D341Med (cell line): ENCODE measurements at regions not wholly inside any gene's neighbourhood (a gene's known extent, or its start where the extent isn't known, plus 50 kb on each side); places are given as distances from the start of the nearest gene placed in this dataset.
"Not testable (repeated sequence)": the region's sequence is repeated elsewhere in the genome, so short reads cannot be mapped to it uniquely, and the experiment has no call there.

Experiments used
- DNase-seq: peaks from one replicate; pipeline ENCODE4 v3.0.0; 2012; ENCODE audit warnings: low spot score

DNA sequence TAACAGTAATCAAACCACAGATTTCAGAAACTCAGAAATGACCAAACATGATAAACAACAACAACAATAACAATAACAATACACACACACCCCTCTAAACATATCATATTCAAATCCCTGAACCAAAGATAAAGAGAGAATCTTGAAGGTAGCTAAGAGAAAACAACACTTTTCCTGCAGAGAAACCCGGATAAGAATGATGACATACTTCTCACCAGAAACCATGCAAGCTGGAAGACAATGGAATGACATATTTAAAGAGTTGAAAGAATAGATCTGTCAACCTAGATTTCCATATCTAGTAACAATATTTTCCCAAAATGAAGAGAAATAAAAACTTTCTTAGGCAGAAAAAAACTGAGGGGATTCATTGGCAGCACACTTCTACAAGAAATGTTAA is 138.1 kb downstream of the LIG4 start:
- DNase-seq: no peak

DNA sequence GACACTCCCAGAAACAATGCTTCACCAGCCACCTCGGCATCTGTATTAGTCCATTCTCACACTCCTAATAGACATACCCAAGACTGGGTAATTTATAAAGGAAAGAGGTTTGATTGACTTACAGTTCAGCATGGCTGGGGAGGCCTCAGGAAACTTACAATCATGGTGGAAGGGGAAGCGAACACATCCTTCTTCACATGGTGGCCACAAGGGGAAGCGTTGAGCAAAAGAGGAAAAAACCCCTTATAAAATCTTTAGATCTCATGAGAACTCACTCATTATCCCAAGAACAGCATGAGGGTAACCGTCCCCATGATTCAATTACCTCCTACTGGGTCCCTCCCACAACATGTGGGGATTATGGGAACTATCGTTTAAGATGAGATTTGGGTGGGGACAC is 140.9 kb downstream of the LIG4 start:
- not testable (repeated sequence) for DNase-seq

DNA sequence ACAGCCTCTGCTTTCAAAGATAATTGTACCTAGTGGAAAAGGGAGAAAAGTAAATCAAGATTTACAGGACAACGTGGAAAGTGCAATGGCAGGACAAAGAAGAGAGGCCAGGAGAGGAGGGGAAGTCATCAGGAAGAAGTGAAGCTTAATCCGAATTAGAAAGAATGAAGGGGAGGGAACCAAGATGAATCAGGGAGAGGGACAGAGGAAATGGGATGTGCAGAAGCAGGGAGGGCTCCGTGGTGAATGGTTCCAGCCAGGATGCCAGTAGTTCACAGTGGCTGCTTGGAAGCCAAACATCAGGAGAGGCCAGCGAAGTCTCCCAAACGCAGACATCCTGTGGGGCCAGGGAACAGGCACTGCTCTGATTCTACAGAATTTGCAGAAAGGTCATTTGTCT is 144.4 kb downstream of the LIG4 start:
- no peak for DNase-seq

DNA sequence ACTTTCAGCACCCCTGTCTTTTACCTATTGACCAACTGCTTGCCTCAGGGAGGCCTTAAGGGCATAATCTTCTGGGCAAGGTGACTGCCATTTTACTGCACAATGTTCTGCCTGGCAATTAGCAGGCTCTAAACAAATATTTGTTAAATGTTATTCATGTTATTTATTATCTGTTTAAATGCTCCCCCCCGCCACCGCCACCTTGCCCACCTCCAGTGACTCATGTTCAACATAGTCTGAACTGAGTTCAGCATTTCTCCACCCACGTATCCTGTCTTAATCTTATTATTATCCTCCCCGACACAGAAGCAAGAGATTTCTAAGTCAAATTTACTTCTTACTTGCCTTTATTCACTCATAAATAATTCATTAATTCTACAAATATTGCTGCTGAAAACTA is 144.8 kb downstream of the LIG4 start:
- DNase-seq: no peak

DNA sequence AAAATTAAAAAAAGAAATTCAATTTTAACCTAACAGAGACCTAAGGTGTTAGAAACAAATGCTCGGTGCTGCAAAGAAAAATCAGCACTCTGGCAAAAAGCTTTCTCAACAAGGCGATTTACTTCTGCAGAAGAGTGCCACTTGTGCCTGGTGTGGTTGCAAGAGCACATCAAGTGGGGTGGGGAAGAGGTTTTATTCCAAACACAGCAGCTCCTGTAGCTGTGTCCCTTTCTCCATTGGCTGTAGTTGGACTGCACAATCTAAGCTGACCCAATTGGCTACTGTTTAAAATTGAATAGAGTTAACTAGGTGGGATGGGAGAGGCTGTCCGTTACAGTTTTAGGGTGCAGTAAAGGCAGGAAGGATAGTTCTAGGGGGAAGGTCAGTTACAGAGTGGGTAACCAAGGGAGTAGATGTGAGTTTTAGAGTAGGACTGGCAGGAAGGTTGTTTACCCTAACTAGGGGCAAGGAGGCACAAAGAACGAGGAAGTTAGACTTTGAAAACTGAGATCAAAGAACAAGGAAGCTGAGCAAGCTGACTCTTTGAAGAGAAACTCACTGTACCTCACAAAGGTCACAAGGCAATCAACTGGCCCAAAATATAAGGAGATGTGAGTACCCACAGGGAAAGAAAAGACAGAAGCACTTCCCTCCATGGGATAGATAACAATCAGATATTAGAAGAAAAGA is 145.7 kb downstream of the LIG4 start:
- no peak for DNase-seq

DNA sequence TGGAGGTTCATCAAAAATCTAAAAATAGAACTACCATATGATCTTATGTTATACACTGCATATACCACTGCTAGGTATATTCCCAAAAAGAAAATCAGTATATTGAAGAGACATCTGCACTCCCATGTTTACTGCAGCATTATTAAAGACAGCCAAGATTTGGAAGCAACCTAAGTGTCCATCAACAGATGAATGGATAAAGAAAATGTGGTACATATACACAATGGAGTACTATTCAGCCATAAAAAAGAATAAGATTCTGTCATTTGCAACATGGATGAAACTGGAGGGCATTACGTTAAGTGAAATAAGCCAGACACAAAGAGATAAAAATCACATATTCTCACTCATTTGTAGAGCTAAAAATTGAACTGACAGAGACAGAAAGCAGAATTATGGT is 151.0 kb downstream of the LIG4 start:
- DNase-seq: not testable (repeated sequence)

DNA sequence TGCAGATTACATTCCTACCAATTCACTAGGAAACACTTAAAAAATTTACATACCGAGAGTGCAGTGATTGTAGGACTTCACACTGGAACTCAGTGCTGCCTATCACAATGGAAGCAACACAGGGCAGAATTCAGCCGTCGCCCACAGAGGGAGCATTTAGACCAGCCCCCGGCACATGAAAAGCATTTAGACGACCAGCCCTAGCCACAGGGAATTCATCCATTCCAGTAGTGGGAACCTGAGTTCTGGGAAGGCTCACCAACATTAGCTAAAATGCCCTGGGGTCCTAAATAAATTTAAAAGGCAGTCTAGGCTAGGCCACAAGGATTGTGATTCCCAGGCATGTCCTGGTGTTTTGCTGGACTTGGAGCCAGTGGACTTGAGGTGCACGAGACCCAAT is 155.2 kb downstream of the LIG4 start:
- DNase-seq: no peak

DNA sequence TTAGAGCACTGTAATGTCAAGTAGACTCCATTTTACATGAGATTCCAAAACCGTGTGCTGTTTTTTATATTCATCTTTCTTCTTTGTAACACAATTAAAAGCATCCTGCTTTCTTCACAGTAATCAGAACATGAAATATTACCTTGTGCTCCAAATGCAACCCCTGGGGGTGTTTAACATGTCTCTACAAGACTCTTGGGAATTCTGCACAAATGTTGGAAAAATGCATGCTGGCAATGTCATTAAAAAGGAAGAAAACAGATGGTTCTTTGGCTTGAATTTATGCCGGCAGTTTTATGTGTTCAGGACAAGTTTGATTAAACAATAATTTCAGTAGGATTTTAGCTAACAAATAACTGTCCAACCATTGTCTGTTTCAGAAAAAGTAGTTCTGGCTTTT is 159.1 kb downstream of the LIG4 start:
- no peak for DNase-seq

DNA sequence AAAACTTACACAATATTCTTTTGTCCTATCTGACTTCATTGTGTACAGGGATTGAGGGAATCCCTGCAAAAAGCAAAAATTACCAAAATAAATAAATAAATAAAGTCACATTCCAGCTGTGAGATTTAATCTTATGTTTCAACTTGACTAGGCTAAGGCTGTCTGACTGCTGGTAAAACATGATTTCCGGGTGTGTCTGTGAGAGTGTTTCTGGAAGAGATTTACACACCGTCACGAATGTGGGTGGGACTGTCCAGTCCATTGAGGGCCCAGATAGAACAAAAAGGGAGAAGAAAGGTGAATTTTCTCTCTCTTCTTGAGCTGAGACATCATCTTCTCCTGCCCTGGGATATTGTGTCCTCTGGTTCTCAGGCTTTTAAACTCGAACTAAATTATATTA is 166.1 kb downstream of the LIG4 start:
- DNase-seq: no peak

DNA sequence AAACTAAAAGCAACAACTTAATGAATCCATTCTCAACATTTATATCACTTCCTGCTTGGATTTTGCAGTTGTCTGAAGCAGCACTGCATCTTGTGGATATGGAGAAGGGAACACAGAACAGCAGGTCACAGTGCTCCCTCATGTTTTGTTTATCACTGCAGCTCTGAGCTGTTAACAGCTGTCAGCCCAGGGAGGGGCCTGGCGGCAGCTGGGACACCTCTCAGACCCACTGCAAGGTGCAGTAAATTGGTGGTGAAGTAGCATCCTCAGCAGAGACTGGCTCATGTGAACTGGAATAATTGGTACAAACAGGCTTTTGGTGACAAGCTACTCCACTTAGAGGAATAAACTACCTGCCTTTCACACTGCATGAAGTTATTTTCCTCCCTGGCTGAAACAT is 170.4 kb downstream of the LIG4 start:
- peak; percentile 26 for DNase-seq

DNA sequence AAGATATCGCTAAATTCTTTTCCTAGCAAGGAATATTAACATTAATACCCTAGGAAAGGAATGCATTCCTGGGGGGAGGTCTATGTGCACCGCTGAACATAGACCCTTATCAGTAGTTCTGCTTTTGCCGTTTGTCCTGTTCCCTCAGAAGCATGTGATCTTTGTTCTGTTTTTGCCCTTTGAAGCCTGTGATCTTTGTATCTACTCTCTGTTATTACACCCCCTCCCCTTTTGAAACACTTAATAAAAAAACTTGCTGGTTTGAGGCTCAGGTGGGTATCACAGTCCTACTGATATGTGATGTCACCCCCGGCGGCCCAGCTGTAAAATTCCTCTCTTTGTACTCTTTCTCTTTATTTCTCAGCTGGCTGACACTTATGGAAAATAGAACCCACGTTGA is 172.5 kb downstream of the LIG4 start:
- not testable (repeated sequence) for DNase-seq

DNA sequence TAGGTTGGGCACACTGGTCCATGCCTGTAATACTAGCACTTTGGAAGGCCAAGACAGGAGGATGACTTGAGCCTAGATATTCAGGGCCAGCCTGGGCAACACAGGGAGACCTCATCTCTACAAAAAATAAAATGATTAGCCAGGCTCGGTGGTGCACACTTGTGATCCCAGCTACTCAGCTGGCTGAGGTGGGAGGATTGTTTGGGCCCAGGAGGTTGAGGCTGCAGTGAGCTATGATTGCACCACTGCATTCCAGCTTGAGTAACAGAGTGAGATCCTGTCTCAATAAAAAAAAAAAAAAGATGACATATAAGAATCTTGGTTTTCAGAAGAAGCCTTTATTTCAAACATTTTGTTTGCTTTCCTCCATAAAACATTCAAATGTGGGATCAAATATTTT is 178.0 kb downstream of the LIG4 start:
- no peak for DNase-seq

DNA sequence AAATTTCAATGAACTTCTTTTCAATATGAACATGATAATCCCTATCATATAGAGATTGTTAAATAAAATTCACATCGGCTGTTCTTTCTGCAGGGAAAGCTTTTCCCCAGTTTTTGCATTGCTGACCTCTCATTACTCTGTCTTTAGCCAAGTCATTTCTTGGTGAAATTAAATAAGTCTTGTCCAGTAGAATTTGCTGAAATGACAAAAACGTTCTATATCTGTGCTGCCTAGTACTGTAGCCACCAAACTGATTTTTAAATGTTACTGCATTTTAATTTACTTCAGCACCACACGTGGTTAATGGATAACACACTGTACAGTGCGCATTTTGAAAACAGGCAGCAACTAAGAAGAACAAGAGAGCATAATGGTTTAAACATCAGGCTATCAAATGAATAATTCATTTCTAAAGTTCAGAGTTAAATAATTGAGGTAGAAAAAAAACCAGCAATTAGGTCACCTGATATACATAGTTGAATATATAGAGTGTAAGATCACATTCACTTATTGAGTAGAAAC is 178.9 kb downstream of the LIG4 start:
- no peak for DNase-seq

DNA sequence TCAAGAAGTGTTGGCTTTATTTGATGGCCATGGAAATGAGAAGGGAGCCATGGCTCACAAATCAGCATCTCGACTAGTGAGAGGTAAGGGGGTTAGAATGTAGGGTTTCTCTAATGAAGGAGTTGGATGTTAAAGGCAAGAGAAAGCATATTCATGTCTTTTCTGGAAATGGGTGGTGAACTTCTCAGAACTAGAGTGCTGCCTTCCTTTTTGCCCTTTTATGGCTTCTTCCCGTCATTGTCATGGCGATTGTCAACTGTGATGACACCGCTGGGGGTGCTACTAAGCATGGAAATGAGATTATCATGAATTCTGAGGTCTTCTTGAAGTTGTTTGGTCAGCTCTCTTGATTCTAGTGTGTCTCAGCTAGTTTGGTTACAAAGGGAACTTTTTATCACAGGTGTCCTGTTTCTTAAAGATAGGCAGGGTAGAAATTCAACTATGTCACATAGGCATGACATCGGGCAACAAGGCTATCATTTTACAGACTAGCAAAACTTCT is 180.4 kb downstream of the LIG4 start:
- no peak for DNase-seq

DNA sequence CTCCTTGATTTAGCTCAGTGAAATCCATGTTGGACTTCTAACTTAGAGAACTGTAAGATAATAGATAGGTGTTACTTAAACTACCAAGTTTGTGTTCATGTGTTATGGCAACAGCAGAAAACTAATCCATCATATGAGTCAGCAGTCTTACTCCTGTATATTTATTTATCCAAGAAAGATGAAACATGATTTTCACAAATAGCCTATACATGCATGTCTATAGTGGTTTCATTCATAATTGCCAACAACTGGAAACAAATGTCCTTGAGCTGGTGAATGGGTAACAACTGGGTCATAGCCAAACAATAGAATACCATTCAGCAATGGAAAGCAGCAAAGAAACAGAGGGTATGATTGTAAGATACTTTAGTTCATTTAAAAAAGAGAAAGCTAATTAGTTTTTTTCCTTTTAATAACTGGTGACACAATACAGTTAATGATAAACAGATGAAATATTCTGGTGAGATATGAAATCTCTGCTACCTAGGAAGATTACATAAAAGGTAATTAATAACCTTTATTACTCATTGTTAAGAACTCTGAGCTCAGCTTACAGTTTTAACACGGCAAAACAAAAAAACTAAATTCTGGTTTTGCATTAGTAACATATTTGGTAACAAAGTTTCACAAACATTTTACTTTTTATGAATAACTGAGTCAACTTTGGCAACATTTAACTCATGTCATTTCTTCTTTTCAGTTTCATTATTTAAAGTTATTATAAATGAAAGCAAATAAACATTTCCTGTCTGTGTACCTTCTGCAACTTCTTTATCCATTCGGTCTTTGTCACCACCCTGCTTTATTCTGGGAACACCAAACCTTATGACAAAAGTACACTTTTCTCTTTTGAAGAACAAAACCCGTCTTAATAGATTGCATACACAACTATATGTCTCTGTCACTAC is 181.3 kb downstream of the LIG4 start:
- no peak for DNase-seq

DNA sequence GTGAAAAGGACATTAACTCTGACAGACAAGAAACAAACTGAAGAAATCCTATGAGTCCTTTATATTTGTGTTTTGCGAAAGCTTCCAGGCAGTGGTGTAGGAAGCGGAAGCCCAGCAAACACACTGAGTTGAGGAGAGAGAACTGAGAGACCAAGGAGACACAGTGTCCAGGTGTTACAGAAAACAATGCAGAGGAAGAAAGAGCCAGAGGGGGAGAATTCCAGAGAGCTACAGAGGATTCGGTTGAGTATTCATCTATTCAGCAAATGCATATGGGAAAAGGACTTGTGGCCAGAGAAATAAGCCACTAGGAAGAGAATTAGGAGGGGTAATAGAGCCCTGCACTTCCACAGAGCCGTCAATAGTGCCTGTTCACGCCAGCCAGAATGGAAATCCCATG is 183.5 kb downstream of the LIG4 start:
- DNase-seq: no peak

DNA sequence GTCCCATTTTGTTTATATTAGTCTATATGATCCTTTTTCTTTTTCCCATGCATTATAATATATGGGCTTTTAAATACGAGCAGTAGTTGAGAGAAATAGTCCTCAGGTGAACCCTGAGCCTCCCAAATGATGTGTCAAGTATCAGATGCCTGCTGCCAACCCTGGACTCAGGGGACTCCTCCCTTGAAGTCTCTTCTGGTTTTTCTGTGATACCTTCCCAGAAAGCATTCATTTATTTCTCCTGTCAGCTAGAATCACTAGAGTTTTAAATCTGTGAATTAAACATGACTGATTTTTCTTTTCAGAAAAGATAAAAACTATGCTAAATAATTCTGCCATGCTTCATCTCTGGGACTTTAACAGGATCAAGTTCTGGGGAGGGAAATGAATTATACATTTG is 184.6 kb downstream of the LIG4 start:
- DNase-seq: no peak

DNA sequence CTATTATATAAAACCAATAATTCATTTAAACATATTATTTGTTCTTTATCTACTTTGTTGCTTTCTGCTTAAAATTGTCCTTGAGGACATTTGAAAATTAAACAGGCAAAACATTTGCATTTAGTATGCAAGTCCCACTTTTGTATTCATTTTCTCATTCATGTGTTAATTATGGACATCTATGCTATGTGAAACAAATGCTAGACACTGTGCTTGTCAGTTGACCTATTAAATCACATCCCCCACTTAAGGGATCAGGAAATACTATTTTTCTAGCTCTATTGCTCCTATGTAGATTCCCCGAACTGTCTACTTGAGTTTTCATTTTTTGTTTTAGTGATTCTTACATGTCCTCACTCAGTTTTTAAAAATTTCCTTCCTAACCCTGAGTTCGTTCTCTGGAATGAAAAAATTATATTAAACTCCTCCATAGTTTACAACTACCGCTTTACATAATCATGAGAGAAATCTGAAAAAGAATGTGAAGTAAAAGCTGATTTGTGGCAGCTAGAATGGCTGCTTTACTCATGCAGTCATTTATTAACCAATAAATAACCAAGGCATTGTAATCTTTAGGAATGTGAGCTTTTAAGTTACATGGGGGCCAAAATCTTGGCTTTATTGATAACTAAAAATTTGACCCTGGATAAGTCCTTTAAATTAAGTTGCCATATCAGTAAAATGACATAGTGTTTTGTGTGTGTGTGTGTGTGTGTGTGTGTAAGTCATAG is 188.5 kb downstream of the LIG4 start:
- no peak for DNase-seq

DNA sequence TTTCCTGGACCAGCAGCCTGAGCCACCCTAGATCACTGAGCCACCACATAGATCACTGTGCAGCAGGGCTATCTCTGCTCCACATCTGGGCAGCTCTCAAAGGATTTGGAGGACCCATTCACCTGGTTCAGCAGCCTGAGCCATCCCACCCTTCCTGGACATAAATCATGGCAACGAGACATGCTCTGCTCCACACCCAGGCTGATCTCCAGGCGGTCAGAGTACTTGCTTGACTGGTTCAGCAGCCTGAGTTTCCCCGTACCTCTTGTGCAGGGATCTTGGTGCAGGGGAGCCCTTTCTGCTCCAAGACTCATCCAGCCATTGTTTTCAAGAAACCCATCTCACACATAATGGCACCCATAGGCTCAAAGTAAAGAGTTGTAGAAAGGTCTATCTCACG is 195.3 kb downstream of the LIG4 start:
- no peak for DNase-seq

DNA sequence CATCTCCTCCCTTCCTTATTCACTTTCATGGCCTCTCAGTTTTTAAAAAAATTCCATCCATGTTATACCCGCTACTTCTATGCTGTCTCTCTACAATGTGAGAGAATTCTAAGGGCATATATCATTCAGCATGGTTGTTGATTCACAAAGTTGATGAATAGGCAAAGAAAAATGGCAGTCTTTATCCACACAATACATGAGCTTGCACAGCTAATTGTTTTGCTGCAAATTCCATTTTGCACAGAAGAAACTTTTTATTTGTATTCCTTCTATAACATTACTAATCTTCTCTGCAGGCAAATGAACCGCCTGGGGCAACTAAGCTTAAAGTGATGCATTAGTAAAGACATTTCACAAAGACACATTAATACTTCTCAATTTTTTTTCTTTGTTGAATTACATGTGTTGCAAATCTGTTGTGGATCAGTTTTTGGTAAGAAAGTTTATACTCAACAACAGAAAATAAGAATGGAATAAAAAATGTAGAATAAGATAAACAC is 196.9 kb downstream of the LIG4 start:
- DNase-seq: no peak

DNA sequence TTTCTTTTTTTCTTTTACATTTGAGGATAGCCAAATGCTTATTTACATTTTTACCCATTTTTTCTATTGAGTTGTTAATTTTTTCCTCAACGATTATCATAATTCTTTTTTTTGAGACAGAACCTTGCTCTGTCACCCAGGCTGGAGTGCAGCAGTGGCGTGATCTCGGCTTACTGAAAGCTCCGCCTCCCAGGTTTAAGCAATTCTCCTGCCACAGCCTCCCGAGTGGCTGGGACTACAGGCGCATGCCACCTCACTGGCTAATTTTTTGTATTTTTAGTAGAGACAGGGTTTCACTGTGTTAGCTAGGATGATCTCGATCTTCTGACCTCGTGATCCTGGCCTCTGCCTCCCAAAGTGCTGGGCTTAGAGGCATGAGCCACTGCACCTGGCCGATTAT is 208.7 kb downstream of the LIG4 start:
- DNase-seq: no peak

DNA sequence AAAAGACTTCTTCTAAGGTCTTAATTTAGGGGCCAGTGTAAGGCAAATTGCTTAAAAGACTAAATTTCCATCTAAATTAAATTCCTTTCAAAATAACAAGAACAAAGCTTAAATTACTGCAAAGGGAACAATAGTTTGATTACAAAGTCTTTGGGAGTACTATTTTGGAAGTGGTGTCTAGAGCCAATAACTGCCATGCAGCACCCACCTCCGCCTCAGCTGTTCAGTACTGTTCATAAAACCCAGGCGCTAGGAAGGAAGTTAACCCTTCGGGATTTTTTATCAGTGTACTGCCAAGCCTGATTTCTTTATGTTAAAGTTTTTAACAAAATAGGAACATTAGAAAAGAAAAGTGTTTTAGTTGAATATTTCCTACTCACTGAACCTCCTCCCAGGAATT is 210.1 kb downstream of the LIG4 start:
- DNase-seq: no peak
